GM12892 (cell line): ENCODE measurements at regions not wholly inside any gene's neighbourhood (a gene's known extent, or its start where the extent isn't known, plus 50 kb on each side); places are given as distances from the start of the nearest gene placed in this dataset.

Source experiments
- POLR2A ChIP-seq: IDR thresholded peaks from 2 replicates; pipeline ENCODE4 v1.6.1; 2011; ENCODE audit warnings: low read depth, low read length, control low read depth
- POLR2AphosphoS5 ChIP-seq: IDR thresholded peaks from 2 replicates; pipeline ENCODE4 v1.6.1; 2011; ENCODE audit warnings: low read depth, low read length, control low read depth

DNA sequence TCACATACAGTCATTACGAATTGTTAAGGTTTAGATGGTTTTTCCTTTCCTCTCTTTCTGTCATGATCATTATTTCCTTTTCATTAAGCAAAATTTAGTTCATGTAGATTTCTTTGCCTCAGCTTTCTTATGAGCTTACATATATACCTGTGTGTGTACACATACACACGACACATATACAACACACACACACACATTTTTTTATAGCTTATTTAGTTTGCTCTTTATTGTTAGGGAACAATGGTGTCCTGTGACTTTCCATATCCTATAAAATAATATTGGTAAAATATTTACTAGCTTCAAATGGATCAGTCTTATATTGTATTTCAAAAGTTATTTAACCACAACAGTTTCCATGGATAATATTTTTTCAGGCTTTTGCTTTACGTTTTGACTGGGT, 840.7 kb downstream of the PCDH18 start:
- TF ChIP-seq POLR2A (no peak), POLR2AphosphoS5 (no peak)
